ENCODE measurements at regions not wholly inside any gene's neighbourhood (a gene's known extent, or its start where the extent isn't known, plus 50 kb on each side); places are given as distances from the start of the nearest gene placed in this dataset.
A peak's percentile ranks its signal among the peaks of the same experiment; 100 is the strongest.

DNA sequence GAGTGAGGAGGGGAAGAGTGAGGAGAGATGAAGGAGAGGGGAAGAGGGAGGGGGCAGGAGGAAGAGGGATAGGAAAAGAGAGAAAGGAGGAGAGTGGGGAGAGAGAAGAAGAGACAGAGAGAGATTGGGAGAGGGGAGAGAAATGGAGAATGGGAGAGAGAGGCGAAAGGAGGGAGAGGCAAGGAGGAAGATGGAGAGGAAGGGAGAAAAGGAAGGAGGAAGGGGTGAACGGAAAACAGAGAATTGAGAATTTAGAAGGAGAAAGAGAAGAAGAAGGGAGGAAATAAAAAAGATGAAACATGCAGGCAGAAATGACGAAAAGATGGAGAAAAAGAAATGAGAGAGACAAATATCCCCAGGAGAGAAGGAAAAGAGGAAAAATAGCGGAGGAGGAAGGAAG is 502.8 kb downstream of the MN1 start:
- H3K9ac ChIP-seq (ENCODE audit: control insufficient read depth, extremely low read depth, insufficient read depth, low read length) = no peak overlapping the region
- no peak for TF ChIP-seq EZH2 (IDR thresholded peaks at IDR 0.05; ENCODE audit: low read length)
- no peak for TF ChIP-seq CTCF (optimal IDR thresholded peaks at IDR 0.05 in 1 of 3, IDR thresholded peaks at IDR 0.05 in 1 of 3, conservative IDR thresholded peaks at IDR 0.05 in 1 of 3; ENCODE audit: extremely low read depth in 1 of 3, insufficient read depth in 2 of 3, low read length in 3 of 3)
- no peaks in the 10 kb centered on the region for H3K4me1 ChIP-seq (ENCODE audit: control insufficient read depth, extremely low read depth, insufficient read depth, low read length)
- no peaks in the 10 kb centered on the region for H4K20me1 ChIP-seq (ENCODE audit: control insufficient read depth, extremely low read depth, insufficient read depth, low read length)
- H3K36me3 ChIP-seq (ENCODE audit: control insufficient read depth in 2 of 2, extremely low read depth in 1 of 2, insufficient read depth in 2 of 2, low read length in 2 of 2) = no peaks in the 10 kb centered on the region
- no peak overlapping the region for H3K4me3 ChIP-seq (ENCODE audit: control insufficient read depth in 2 of 3, extremely low read depth in 1 of 3, insufficient read depth in 2 of 3, low read depth in 1 of 3, low read length in 3 of 3)
- no peak overlapping the region for H2AFZ ChIP-seq (ENCODE audit: control insufficient read depth, low read length)
- dilution Hi-C loops (cut with MboI; ENCODE audit: extremely low pct_ligation_motif_present, low sequenced_read_pairs) = no loop called here
- H3K27me3 ChIP-seq (ENCODE audit: control insufficient read depth, extremely low read depth, insufficient read depth, low read length) = peaks cover 23% of the 10 kb centered on the region
- H3K27ac ChIP-seq (ENCODE audit: control insufficient read depth, insufficient read depth, low read length) = no peak overlapping the region
- H3K79me2 ChIP-seq (ENCODE audit: control insufficient read depth, insufficient read depth, low read length) = no peaks in the 10 kb centered on the region
- H3K9me1 ChIP-seq (ENCODE audit: control insufficient read depth, extremely low read depth, insufficient read depth, low read length) = no peaks in the 10 kb centered on the region
- no peak for FAIRE-seq
- no peak overlapping the region for H3K4me2 ChIP-seq (ENCODE audit: control insufficient read depth, extremely low read depth, insufficient read depth, low read depth, low read length)
- no peaks in the 10 kb centered on the region for H3K9me3 ChIP-seq (ENCODE audit: control insufficient read depth, low read depth, low read length)
- DNase-seq (ENCODE audit: low read depth, low spot score) = no peak

GRCh38 chr22:27299181-27300085 is 502.1 kb downstream of the MN1 start:
- Histone ChIP-seq H3K36me3 (ENCODE audit: control insufficient read depth in 2 of 2, extremely low read depth in 1 of 2, insufficient read depth in 2 of 2, low read length in 2 of 2) (no peaks in the 10 kb centered on the region), H3K4me3 (ENCODE audit: control insufficient read depth in 2 of 3, extremely low read depth in 1 of 3, insufficient read depth in 2 of 3, low read depth in 1 of 3, low read length in 3 of 3) (no peak overlapping the region), H3K9me1 (ENCODE audit: control insufficient read depth, extremely low read depth, insufficient read depth, low read length) (no peaks in the 10 kb centered on the region), H3K9ac (ENCODE audit: control insufficient read depth, extremely low read depth, insufficient read depth, low read length) (no peak overlapping the region), H3K27me3 (ENCODE audit: control insufficient read depth, extremely low read depth, insufficient read depth, low read length) (peaks cover 23% of the 10 kb centered on the region), H3K27ac (ENCODE audit: control insufficient read depth, insufficient read depth, low read length) (no peak overlapping the region), H4K20me1 (ENCODE audit: control insufficient read depth, extremely low read depth, insufficient read depth, low read length) (no peaks in the 10 kb centered on the region), H3K79me2 (ENCODE audit: control insufficient read depth, insufficient read depth, low read length) (no peaks in the 10 kb centered on the region), H3K4me1 (ENCODE audit: control insufficient read depth, extremely low read depth, insufficient read depth, low read length) (no peaks in the 10 kb centered on the region), H2AFZ (ENCODE audit: control insufficient read depth, low read length) (peak overlapping the region; percentile 43), H3K4me2 (ENCODE audit: control insufficient read depth, extremely low read depth, insufficient read depth, low read depth, low read length) (peak overlapping the region; percentile 27), H3K9me3 (ENCODE audit: control insufficient read depth, low read depth, low read length) (no peaks in the 10 kb centered on the region)
- TF ChIP-seq EZH2 (IDR thresholded peaks at IDR 0.05; ENCODE audit: low read length) (no peak), CTCF (optimal IDR thresholded peaks at IDR 0.05 in 1 of 3, IDR thresholded peaks at IDR 0.05 in 1 of 3, conservative IDR thresholded peaks at IDR 0.05 in 1 of 3; ENCODE audit: extremely low read depth in 1 of 3, insufficient read depth in 2 of 3, low read length in 3 of 3) (no peak)
- no peak for FAIRE-seq
- no peak for DNase-seq (ENCODE audit: low read depth, low spot score)
- dilution Hi-C loops (cut with MboI; ENCODE audit: extremely low pct_ligation_motif_present, low sequenced_read_pairs) = no loop called here

Measured in keratinocyte (primary cell).